ENCODE measurements at regions not wholly inside any gene's neighbourhood (a gene's known extent, or its start where the extent isn't known, plus 50 kb on each side); places are given as distances from the start of the nearest gene placed in this dataset.

DNA sequence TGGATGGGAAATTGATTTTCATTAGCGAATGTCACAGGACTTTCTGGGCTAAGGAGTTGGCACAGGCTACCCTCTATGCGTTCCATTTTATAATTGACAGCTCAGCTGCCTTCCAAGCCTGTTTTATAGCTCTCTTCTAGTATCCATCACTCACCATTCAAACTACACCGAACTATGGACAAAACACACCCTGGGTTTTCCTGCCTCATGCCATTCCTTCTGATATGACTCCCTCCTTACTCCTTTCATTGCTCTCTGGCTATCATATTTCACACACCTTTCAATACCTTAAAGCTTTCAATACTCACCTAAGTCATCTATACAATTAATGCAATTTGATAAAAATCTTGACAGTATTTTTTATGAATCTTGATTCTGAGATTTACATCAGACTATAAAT is 181.3 kb downstream of the RAP2A start:
- ATAC-seq = no peak
- no peak for TF ChIP-seq ZNF8 (CRISPR knock-in tag; IDR thresholded peaks at IDR 0.05)

DNA sequence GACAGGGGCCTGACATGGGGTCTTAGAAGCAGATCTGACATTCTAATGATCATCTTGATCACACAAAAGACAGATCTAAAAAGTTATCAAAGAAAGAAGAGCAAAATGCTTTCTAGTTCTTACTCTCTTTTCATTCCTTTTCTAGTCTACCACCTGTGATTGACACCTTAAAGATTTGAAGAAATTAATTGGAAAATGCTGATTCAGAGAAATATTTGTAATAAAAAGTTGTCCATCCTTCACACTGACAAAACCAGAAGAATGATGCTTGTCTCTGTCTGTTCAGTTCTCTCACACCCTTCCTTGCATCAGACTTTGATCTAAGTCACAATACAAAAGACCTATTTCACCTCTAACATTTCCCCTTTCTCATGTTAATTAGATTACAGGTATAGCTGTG is 182.4 kb downstream of the RAP2A start:
- ATAC-seq = no peak
- TF ChIP-seq ZNF565 (CRISPR knock-in tag; conservative IDR thresholded peaks at IDR 0.05; ENCODE audit: low read depth) = no peak
- TF ChIP-seq ZNF8 (CRISPR knock-in tag; IDR thresholded peaks at IDR 0.05) = no peak

DNA sequence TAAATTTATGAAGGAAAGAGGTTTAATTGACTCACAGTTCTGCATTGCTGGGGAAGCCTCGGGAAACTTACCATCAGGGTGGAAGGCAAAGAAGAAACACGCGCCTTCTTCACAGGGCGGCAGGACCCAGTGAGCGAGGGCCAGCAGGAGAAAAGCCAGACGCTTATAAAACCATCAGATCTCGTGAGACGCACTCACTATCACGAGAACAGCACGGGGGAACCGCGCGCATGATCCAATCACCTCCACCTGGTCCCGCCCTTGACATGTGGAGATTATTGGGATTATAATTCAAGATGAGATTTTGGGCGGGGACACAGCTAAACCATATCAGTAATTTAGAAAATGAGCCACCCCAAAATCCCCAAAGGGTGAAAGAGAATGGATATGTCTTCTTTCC is 187.1 kb downstream of the RAP2A start:
- no peak for TF ChIP-seq ZNF70 (CRISPR knock-in tag; IDR thresholded peaks at IDR 0.05)
- no peak for TF ChIP-seq OSR1 (CRISPR knock-in tag; IDR thresholded peaks at IDR 0.05)
- TF ChIP-seq, protein P1, sequence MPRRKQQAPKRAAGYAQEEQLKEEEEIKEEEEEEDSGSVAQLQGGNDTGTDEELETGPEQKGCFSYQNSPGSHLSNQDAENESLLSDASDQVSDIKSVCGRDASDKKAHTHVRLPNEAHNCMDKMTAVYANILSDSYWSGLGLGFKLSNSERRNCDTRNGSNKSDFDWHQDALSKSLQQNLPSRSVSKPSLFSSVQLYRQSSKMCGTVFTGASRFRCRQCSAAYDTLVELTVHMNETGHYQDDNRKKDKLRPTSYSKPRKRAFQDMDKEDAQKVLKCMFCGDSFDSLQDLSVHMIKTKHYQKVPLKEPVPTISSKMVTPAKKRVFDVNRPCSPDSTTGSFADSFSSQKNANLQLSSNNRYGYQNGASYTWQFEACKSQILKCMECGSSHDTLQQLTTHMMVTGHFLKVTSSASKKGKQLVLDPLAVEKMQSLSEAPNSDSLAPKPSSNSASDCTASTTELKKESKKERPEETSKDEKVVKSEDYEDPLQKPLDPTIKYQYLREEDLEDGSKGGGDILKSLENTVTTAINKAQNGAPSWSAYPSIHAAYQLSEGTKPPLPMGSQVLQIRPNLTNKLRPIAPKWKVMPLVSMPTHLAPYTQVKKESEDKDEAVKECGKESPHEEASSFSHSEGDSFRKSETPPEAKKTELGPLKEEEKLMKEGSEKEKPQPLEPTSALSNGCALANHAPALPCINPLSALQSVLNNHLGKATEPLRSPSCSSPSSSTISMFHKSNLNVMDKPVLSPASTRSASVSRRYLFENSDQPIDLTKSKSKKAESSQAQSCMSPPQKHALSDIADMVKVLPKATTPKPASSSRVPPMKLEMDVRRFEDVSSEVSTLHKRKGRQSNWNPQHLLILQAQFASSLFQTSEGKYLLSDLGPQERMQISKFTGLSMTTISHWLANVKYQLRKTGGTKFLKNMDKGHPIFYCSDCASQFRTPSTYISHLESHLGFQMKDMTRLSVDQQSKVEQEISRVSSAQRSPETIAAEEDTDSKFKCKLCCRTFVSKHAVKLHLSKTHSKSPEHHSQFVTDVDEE (CRISPR knock-in tag; IDR thresholded peaks at IDR 0.05) = no peak
- no peak for TF ChIP-seq RARB (CRISPR knock-in tag; IDR thresholded peaks at IDR 0.05)
- TF ChIP-seq CSDC2 (CRISPR knock-in tag; IDR thresholded peaks at IDR 0.05) = no peak
- TF ChIP-seq ZFP30 (CRISPR knock-in tag; IDR thresholded peaks at IDR 0.05) = no peak
- TF ChIP-seq CREB5 (CRISPR knock-in tag; IDR thresholded peaks at IDR 0.05; ENCODE audit: low read depth) = no peak
- no peak for TF ChIP-seq ESRRG (CRISPR knock-in tag; IDR thresholded peaks at IDR 0.05)
- TF ChIP-seq GLIS3 (CRISPR knock-in tag; IDR thresholded peaks at IDR 0.05) = no peak
- TF ChIP-seq ARNTL (CRISPR knock-in tag; IDR thresholded peaks at IDR 0.05; ENCODE audit: borderline replicate concordance, low read depth) = no peak
- TF ChIP-seq TOX (CRISPR knock-in tag; IDR thresholded peaks at IDR 0.05; ENCODE audit: borderline replicate concordance) = no peak
- no peak for TF ChIP-seq TCF4 (CRISPR knock-in tag; IDR thresholded peaks at IDR 0.05; ENCODE audit: borderline replicate concordance)
- TF ChIP-seq, protein P2, sequence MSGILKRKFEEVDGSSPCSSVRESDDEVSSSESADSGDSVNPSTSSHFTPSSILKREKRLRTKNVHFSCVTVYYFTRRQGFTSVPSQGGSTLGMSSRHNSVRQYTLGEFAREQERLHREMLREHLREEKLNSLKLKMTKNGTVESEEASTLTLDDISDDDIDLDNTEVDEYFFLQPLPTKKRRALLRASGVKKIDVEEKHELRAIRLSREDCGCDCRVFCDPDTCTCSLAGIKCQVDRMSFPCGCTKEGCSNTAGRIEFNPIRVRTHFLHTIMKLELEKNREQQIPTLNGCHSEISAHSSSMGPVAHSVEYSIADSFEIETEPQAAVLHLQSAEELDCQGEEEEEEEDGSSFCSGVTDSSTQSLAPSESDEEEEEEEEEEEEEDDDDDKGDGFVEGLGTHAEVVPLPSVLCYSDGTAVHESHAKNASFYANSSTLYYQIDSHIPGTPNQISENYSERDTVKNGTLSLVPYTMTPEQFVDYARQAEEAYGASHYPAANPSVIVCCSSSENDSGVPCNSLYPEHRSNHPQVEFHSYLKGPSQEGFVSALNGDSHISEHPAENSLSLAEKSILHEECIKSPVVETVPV (CRISPR knock-in tag; IDR thresholded peaks at IDR 0.05) = no peak
- no peak for TF ChIP-seq BACH2 (CRISPR knock-in tag; IDR thresholded peaks at IDR 0.05; ENCODE audit: borderline replicate concordance)
- no peak for TF ChIP-seq SNAI2 (CRISPR knock-in tag; IDR thresholded peaks at IDR 0.05)
- TF ChIP-seq PPARA (CRISPR knock-in tag; IDR thresholded peaks at IDR 0.05; ENCODE audit: borderline replicate concordance) = no peak
- TF ChIP-seq ISL1 (CRISPR knock-in tag; IDR thresholded peaks at IDR 0.05) = no peak
- no peak for TF ChIP-seq ZNF8 (CRISPR knock-in tag; IDR thresholded peaks at IDR 0.05)
- TF ChIP-seq, protein P3, sequence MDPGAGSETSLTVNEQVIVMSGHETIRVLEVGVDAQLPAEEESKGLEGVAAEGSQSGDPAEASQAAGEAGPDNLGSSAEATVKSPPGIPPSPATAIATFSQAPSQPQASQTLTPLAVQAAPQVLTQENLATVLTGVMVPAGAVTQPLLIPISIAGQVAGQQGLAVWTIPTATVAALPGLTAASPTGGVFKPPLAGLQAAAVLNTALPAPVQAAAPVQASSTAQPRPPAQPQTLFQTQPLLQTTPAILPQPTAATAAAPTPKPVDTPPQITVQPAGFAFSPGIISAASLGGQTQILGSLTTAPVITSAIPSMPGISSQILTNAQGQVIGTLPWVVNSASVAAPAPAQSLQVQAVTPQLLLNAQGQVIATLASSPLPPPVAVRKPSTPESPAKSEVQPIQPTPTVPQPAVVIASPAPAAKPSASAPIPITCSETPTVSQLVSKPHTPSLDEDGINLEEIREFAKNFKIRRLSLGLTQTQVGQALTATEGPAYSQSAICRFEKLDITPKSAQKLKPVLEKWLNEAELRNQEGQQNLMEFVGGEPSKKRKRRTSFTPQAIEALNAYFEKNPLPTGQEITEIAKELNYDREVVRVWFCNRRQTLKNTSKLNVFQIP (CRISPR knock-in tag; IDR thresholded peaks at IDR 0.05; ENCODE audit: borderline replicate concordance, low read depth) = no peak
- no peak for ATAC-seq

GRCh38 chr13:97621631-97622030 is 187.7 kb downstream of the RAP2A start:
- no peak for TF ChIP-seq ZFP30 (CRISPR knock-in tag; IDR thresholded peaks at IDR 0.05)
- TF ChIP-seq ZC3H10 (CRISPR knock-in tag; IDR thresholded peaks at IDR 0.05) = no peak
- no peak for TF ChIP-seq ESRRG (CRISPR knock-in tag; IDR thresholded peaks at IDR 0.05)
- no peak for TF ChIP-seq CREB5 (CRISPR knock-in tag; IDR thresholded peaks at IDR 0.05; ENCODE audit: low read depth)
- TF ChIP-seq SNAI2 (CRISPR knock-in tag; IDR thresholded peaks at IDR 0.05) = no peak
- no peak for TF ChIP-seq PPARA (CRISPR knock-in tag; IDR thresholded peaks at IDR 0.05; ENCODE audit: borderline replicate concordance)
- no peak for TF ChIP-seq ARNTL (CRISPR knock-in tag; IDR thresholded peaks at IDR 0.05; ENCODE audit: borderline replicate concordance, low read depth)
- TF ChIP-seq, protein P2 (CRISPR knock-in tag; IDR thresholded peaks at IDR 0.05) = no peak
- no peak for TF ChIP-seq ISL1 (CRISPR knock-in tag; IDR thresholded peaks at IDR 0.05)
- TF ChIP-seq, protein P1 (CRISPR knock-in tag; IDR thresholded peaks at IDR 0.05) = no peak
- TF ChIP-seq TOX (CRISPR knock-in tag; IDR thresholded peaks at IDR 0.05; ENCODE audit: borderline replicate concordance) = no peak
- ATAC-seq = no peak

Measured in SK-N-SH treated with all-trans-retinoic acid at 6 μM for 48 hours (cell line).